HepG2 (cell line): ENCODE measurements at regions not wholly inside any gene's neighbourhood (a gene's known extent, or its start where the extent isn't known, plus 50 kb on each side); places are given as distances from the start of the nearest gene placed in this dataset.

Experiments
- ATAC-seq: fragments of 200-7000 bp; cut with Tn5 transposase; 3 replicates; pipeline ENCODE4 v1.9.1; 2020; ENCODE audit warnings: mild to moderate bottlenecking, moderate library complexity
- BruUV-seq: library from RNA; stranded (reverse); fragments of 400-500 nt; replicated peaks from 2 replicates; lab custom pipeline; 2021; lab: Mats Ljungman, UMichigan
- CTCF ChIA-PET: fragments of 300-600 bp; formaldehyde crosslinking; extraction: SDS; loops from one replicate; lab custom pipeline; 2021; ENCODE audit warnings: low total read pairs, inconsistent platforms, low intra/inter-chr PET ratio; lab: Yijun Ruan, JAX
- POLR2A ChIA-PET: fragments of 350-600 bp; sonication (Branson Sonifier 250); formaldehyde crosslinking; loops from one replicate; lab custom pipeline; 2020; ENCODE audit warnings: antibody characterized with exemption, inconsistent platforms; lab: Yijun Ruan, JAX
- DNase-seq: peaks from one replicate; pipeline ENCODE4 v3.0.0-alpha.2; 2015; ENCODE audit warnings: low spot score
- FAIRE-seq: peaks from 3 replicates; lab custom pipeline; 2011; peaks lifted over from hg19 to GRCh38; lab: Jason Lieb, UNC
- H2AFZ ChIP-seq: one replicate; pipeline ENCODE4 v1.6.1; 2011; ENCODE audit warnings: low read length, inconsistent platforms
- H3K27ac ChIP-seq: fragments of 300-600 bp; 3 replicates; pipeline ENCODE4 v1.8.0; 2011; ENCODE audit warnings: mixed run types, mild to moderate bottlenecking, mixed read lengths, low read length, inconsistent platforms; ENCODE audit not compliant: insufficient read depth; ENCODE audit errors: extremely low read length
- H3K27me3 ChIP-seq, 2 experiments: fragments of 200-600 bp in 1 of 2; 2 replicates in 1 of 2; 3 replicates in 1 of 2; pipeline versions ENCODE4 v1.6.0 to v1.8.0; 2011; ENCODE audit warnings: low read length in 2 of 2, mild to moderate bottlenecking in 2 of 2, moderate library complexity in 2 of 2, inconsistent platforms in 1 of 2; ENCODE audit not compliant: insufficient read depth in 2 of 2, control insufficient read depth in 1 of 2
- H3K36me3 ChIP-seq, 2 experiments: fragments of 200-600 bp in 1 of 2; replicated peaks in 1 of 2; 2 replicates in 1 of 2; 3 replicates in 1 of 2; pipeline versions ENCODE4 v1.5.1 to v1.8.0; 2011; ENCODE audit warnings: low read length in 2 of 2, inconsistent platforms in 1 of 2; ENCODE audit not compliant: insufficient read depth in 2 of 2, control insufficient read depth in 1 of 2
- H3K4me1 ChIP-seq: 2 replicates; pipeline ENCODE4 v1.5.1; 2012; ENCODE audit warnings: low read length, inconsistent platforms; ENCODE audit not compliant: insufficient read depth
- H3K4me2 ChIP-seq: 2 replicates; pipeline ENCODE4 v1.6.0; 2011; ENCODE audit warnings: low read depth, low read length, inconsistent platforms
- H3K4me3 ChIP-seq, 3 experiments: fragments of 200-600 bp in 1 of 3; sonication (generic), shearing (Covaris generic) in 1 of 3; replicated peaks in 1 of 3; 2 replicates each; pipeline ENCODE4 v1.5.1; 2011 to 2016; ENCODE audit warnings: low read length in 3 of 3, inconsistent platforms in 2 of 3, low read depth in 2 of 3, mild to moderate bottlenecking in 2 of 3, control low read depth in 1 of 3, mixed read lengths in 1 of 3; ENCODE audit not compliant: insufficient read depth in 1 of 3
- H3K79me2 ChIP-seq: one replicate; pipeline ENCODE4 v1.6.1; 2011; ENCODE audit warnings: low read length, inconsistent platforms; ENCODE audit not compliant: insufficient read depth
- H3K9ac ChIP-seq: 2 replicates; pipeline ENCODE4 v1.6.0; 2011; ENCODE audit warnings: mild to moderate bottlenecking, low read depth, low read length, inconsistent platforms; ENCODE audit not compliant: insufficient read depth
- H3K9me3 ChIP-seq: 2 replicates; pipeline ENCODE4 v1.5.1; 2012; ENCODE audit warnings: mild to moderate bottlenecking, low read length
- H4K20me1 ChIP-seq: 2 replicates; pipeline ENCODE4 v1.6.0; 2011; ENCODE audit warnings: inconsistent platforms, mild to moderate bottlenecking, low read length, moderate library complexity; ENCODE audit not compliant: insufficient read depth
- AKAP8 ChIP-seq: sonication (generic); formaldehyde crosslinking; IDR thresholded peaks from 2 replicates; pipeline ENCODE4 v1.5.1; 2020; ENCODE audit warnings: mild to moderate bottlenecking, missing genetic modification reagents
- ASH2L ChIP-seq: fragments of 300-600, 200-600 bp; sonication (generic); IDR thresholded peaks from 2 replicates; pipeline ENCODE4 v1.7.0; 2017; ENCODE audit warnings: low read depth, mild to moderate bottlenecking, moderate library complexity, mixed read lengths, low read length; ENCODE audit not compliant: insufficient read length
- ATF7-NPFF ChIP-seq: sonication (generic); formaldehyde crosslinking; IDR thresholded peaks from 2 replicates; pipeline ENCODE4 v1.8.1; 2023; ENCODE audit warnings: mild to moderate bottlenecking, low read depth, missing genetic modification reagents, moderate library complexity
- FOXJ3 ChIP-seq: sonication (generic); formaldehyde crosslinking; IDR thresholded peaks from 2 replicates; pipeline ENCODE4 v1.4.0; 2020; ENCODE audit warnings: missing genetic modification reagents, mild to moderate bottlenecking, borderline replicate concordance
- FOXP4 ChIP-seq: sonication (generic); formaldehyde crosslinking; IDR thresholded peaks from 2 replicates; pipeline ENCODE4 v1.4.0; 2020; ENCODE audit warnings: missing genetic modification reagents
- POLR2G ChIP-seq: fragments of 200-400 bp; formaldehyde crosslinking; IDR thresholded peaks from 2 replicates; pipeline ENCODE4 v1.6.1; 2018; ENCODE audit warnings: mild to moderate bottlenecking, low read depth, low read length, moderate library complexity
- ZBTB21 ChIP-seq: sonication (generic); formaldehyde crosslinking; IDR thresholded peaks from 2 replicates; pipeline ENCODE4 v1.4.0; 2020; ENCODE audit warnings: missing genetic modification reagents
- ZNF335 ChIP-seq: sonication (generic); formaldehyde crosslinking; IDR thresholded peaks from 2 replicates; pipeline ENCODE4 v1.4.0; 2020; ENCODE audit warnings: missing genetic modification reagents
- ZNF33A ChIP-seq: sonication (generic); formaldehyde crosslinking; IDR thresholded peaks from 2 replicates; pipeline ENCODE4 v1.5.1; 2020; ENCODE audit warnings: missing genetic modification reagents, mild to moderate bottlenecking, moderate library complexity, borderline replicate concordance
- ZNF569 ChIP-seq: sonication (generic); formaldehyde crosslinking; IDR thresholded peaks from 2 replicates; pipeline ENCODE4 v1.5.0; 2020; ENCODE audit warnings: mild to moderate bottlenecking, missing genetic modification reagents, moderate library complexity, borderline replicate concordance
- ZNF75D ChIP-seq: sonication (generic); formaldehyde crosslinking; IDR thresholded peaks from 2 replicates; pipeline ENCODE4 v1.8.1; 2023; ENCODE audit warnings: missing genetic modification reagents, mild to moderate bottlenecking, borderline replicate concordance
- ZNF790 ChIP-seq: sonication (generic); formaldehyde crosslinking; IDR thresholded peaks from 2 replicates; pipeline ENCODE4 v1.8.0; 2022; ENCODE audit warnings: missing genetic modification reagents, mild to moderate bottlenecking, borderline replicate concordance
- ZNF792 ChIP-seq: IDR thresholded peaks from 2 replicates; pipeline ENCODE4 v1.6.1; 2016
- ZSCAN9 ChIP-seq: IDR thresholded peaks from 2 replicates; pipeline ENCODE4 v1.6.1; 2016; ENCODE audit warnings: borderline replicate concordance
- WGBS: methylation state at CpG from one replicate; pipeline ENCODE4 v1.1.6; 2017; ENCODE audit warnings: low lambda C conversion rate; 5-methylcytosine and 5-hydroxymethylcytosine counted together
- in situ Hi-C: cut with HindIII; loops from 2 replicates; pipeline ENCODE4 v1.10.0; 2017; ENCODE audit warnings: low pct_unique_long_range_greater_than_20kb; ENCODE audit not compliant: extremely low pct_ligation_motif_present
- intact Hi-C: fragments of 100-400 bp; cut with micrococcal nuclease; formaldehyde crosslinking; loops from one replicate; pipeline ENCODE4 v1.10.0; 2022; ENCODE audit not compliant: unreplicated experiment
- TF ChIP-seq, protein P1 (sequence below), 2 experiments: sonication (generic) in 1 of 2; formaldehyde crosslinking in 1 of 2; IDR thresholded peaks; 2 replicates each; pipeline versions ENCODE4 v1.4.0 to v1.6.1; 2018 to 2020; ENCODE audit warnings: missing genetic modification reagents in 2 of 2, borderline replicate concordance in 1 of 2, low read depth in 1 of 2, mild to moderate bottlenecking in 1 of 2, missing biosample characterization in 1 of 2

- CTCF ChIA-PET: no interaction called here
- H4K20me1 ChIP-seq: no peaks in the 10 kb centered on the region
- BruUV-seq: no TSS peak
These were observed 72.0 kb downstream of the C3orf38 start for GRCh38 chr3:88221726-88222125.

More at GRCh38 chr3:88221726-88222125, 72.0 kb downstream of the C3orf38 start:
- no peaks in the 10 kb centered on the region for H3K79me2 ChIP-seq
- 0% methylated on average over 1 of the region's 1 CpG for WGBS
- in situ Hi-C loops: loop anchor here (25.0 kb wide), 1 partner anchor 1641 kb away; no protein-coding TSS in a partner anchor
- no peak for FAIRE-seq
- no peaks in the 10 kb centered on the region for H3K4me1 ChIP-seq
- H3K27ac ChIP-seq: no peak overlapping the region
- TF ChIP-seq ZNF792 (CRISPR knock-in tag): no peak
- TF ChIP-seq ZNF33A (CRISPR knock-in tag): no peak
- no peak for TF ChIP-seq ZBTB21 (CRISPR knock-in tag)
- TF ChIP-seq ZNF335 (CRISPR knock-in tag): no peak
- TF ChIP-seq POLR2G: no peak
- no peak for TF ChIP-seq ZNF790 (CRISPR knock-in tag)
- no peak for TF ChIP-seq ASH2L
- no peak for TF ChIP-seq AKAP8 (CRISPR knock-in tag)
- TF ChIP-seq, protein P1, sequence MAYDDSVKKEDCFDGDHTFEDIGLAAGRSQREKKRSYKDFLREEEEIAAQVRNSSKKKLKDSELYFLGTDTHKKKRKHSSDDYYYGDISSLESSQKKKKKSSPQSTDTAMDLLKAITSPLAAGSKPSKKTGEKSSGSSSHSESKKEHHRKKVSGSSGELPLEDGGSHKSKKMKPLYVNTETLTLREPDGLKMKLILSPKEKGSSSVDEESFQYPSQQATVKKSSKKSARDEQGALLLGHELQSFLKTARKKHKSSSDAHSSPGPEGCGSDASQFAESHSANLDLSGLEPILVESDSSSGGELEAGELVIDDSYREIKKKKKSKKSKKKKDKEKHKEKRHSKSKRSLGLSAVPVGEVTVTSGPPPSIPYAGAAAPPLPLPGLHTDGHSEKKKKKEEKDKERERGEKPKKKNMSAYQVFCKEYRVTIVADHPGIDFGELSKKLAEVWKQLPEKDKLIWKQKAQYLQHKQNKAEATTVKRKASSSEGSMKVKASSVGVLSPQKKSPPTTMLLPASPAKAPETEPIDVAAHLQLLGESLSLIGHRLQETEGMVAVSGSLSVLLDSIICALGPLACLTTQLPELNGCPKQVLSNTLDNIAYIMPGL (CRISPR knock-in tag; IDR thresholded peaks at IDR 0.05; ENCODE audit: borderline replicate concordance in 1 of 2, low read depth in 1 of 2): no peak
- TF ChIP-seq ZNF75D (CRISPR knock-in tag): no peak
- TF ChIP-seq FOXJ3 (CRISPR knock-in tag): no peak
- no peak for TF ChIP-seq FOXP4 (CRISPR knock-in tag)
- TF ChIP-seq ZSCAN9 (CRISPR knock-in tag): no peak
- TF ChIP-seq ATF7-NPFF (CRISPR knock-in tag): no peak
- TF ChIP-seq ZNF569 (CRISPR knock-in tag): no peak
- ATAC-seq: no peak
- no peaks in the 10 kb centered on the region for H3K9me3 ChIP-seq
- H3K36me3 ChIP-seq: no peaks in the 10 kb centered on the region
- no peak overlapping the region for H3K4me3 ChIP-seq
- POLR2A ChIA-PET: no interaction called here
- H2AFZ ChIP-seq: no peak overlapping the region
- H3K9ac ChIP-seq: no peak overlapping the region
- intact Hi-C loops: no loop called here
- no peak overlapping the region for H3K4me2 ChIP-seq
- DNase-seq: no peak
- H3K27me3 ChIP-seq: no peaks in the 10 kb centered on the region
